Ovary (tissue), 7 donors: ENCODE measurements at regions not wholly inside any gene's neighbourhood (a gene's known extent, or its start where the extent isn't known, plus 50 kb on each side); places are given as distances from the start of the nearest gene placed in this dataset.

Source experiments
- DNase-seq, 5 donors: peaks; one replicate each; pipeline ENCODE4 v3.0.0-alpha.2; 2019 to 2020
- H3K27ac ChIP-seq, 2 donors: fragments of 200-600 bp; one replicate each; pipeline versions ENCODE4 v1.5.1 to v1.8.0; 2019 to 2022
- H3K27me3 ChIP-seq: fragments of 200-600 bp; one replicate; pipeline ENCODE4 v1.8.0; 2022
- H3K36me3 ChIP-seq: fragments of 200-600 bp; sonication (generic); one replicate; pipeline ENCODE4 v1.5.1; 2019
- H3K4me1 ChIP-seq: one replicate; pipeline ENCODE4 v1.8.1; 2013; ENCODE audit warnings: mild to moderate bottlenecking, moderate library complexity; ENCODE audit not compliant: insufficient read depth
- H3K4me3 ChIP-seq: fragments of 200-600 bp; sonication (generic); one replicate; pipeline ENCODE4 v1.5.1; 2017
- H3K9me3 ChIP-seq, 2 donors: fragments of 200-600 bp in 1 of 2; sonication (generic) in 1 of 2; one replicate each; pipeline versions ENCODE4 v1.5.1 to v1.8.1; 2013 to 2019; ENCODE audit warnings: mild to moderate bottlenecking in 1 of 2, moderate library complexity in 1 of 2
- EP300 ChIP-seq: sonication (generic); formaldehyde crosslinking; IDR thresholded peaks from one replicate; pipeline ENCODE4 v1.6.1; 2017; ENCODE audit warnings: antibody characterized with exemption
- POLR2A ChIP-seq: fragments of 450-650 bp; IDR thresholded peaks from one replicate; pipeline ENCODE4 v1.6.1; 2017; ENCODE audit warnings: antibody characterized with exemption, mild to moderate bottlenecking, moderate library complexity
- WGBS, 3 donors: extraction: QIAGEN DNeasy Blood & Tissue Kit in 1 of 3; methylation state at CpG; one replicate each; pipeline versions ENCODE4 v1.1.5 to v1.1.7; 2013 to 2017; 5-methylcytosine and 5-hydroxymethylcytosine counted together
- intact Hi-C, 4 donors: fragments of 100-400 bp; cut with DNase I; formaldehyde crosslinking; loops; one replicate each; pipeline versions ENCODE4 v1.11.0 to v1.15.1; 2022 to 2023
- TF ChIP-seq, protein P1 (sequence below), 3 donors: fragments of 450-650 bp in 2 of 3; fragments of 200-600 bp in 1 of 3; IDR thresholded peaks; one replicate each; pipeline versions ENCODE4 v1.5.1 to v1.8.0; 2016 to 2022; ENCODE audit warnings: antibody characterized with exemption in 3 of 3, mild to moderate bottlenecking in 1 of 3
- donor health status: DM: no; HTN: no; CAD: no; lungs with moderate emphysema.
- donor health status: DM: no; HTN: no; CAD: no.
- donor health status: Bipolar disorder and iron deficiency.
- donor health status: DM: no; HTN: no; CAD: no.
- donor health status: DM: yes; HTN: yes; CAD: no.

DNA sequence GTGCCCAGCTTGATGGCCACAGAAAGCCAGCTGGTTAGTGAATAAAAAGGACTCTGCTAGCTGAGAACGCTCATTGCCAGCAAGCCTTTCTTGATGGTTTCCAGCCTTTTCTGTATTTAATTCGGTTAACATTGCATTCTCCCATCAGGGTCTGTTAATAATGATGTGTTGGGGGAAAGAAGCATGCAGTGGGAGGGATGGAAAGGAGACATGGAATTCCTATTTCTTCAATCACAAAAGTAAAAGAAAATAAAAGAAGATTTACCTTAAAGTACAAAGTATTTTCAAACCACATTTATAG, 141.9 kb upstream of the RBBP8 start:
- Histone ChIP-seq H3K27ac (no peak overlapping the region), H3K36me3 (no peaks in the 10 kb centered on the region), H3K27me3 (no peaks in the 10 kb centered on the region), H3K4me3 (no peak overlapping the region), H3K4me1 (no peaks in the 10 kb centered on the region), H3K9me3 (no peaks in the 10 kb centered on the region)
- DNase-seq: no peak
- TF ChIP-seq POLR2A (no peak), EP300 (no peak)
- TF ChIP-seq, protein P1, sequence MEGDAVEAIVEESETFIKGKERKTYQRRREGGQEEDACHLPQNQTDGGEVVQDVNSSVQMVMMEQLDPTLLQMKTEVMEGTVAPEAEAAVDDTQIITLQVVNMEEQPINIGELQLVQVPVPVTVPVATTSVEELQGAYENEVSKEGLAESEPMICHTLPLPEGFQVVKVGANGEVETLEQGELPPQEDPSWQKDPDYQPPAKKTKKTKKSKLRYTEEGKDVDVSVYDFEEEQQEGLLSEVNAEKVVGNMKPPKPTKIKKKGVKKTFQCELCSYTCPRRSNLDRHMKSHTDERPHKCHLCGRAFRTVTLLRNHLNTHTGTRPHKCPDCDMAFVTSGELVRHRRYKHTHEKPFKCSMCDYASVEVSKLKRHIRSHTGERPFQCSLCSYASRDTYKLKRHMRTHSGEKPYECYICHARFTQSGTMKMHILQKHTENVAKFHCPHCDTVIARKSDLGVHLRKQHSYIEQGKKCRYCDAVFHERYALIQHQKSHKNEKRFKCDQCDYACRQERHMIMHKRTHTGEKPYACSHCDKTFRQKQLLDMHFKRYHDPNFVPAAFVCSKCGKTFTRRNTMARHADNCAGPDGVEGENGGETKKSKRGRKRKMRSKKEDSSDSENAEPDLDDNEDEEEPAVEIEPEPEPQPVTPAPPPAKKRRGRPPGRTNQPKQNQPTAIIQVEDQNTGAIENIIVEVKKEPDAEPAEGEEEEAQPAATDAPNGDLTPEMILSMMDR (IDR thresholded peaks at IDR 0.05): no peak
- intact Hi-C loops: no loop called here
- 56 to 71% (median 68%) methylated on average over 2 of the region's 2 CpGs for WGBS, 3 donors

DNA sequence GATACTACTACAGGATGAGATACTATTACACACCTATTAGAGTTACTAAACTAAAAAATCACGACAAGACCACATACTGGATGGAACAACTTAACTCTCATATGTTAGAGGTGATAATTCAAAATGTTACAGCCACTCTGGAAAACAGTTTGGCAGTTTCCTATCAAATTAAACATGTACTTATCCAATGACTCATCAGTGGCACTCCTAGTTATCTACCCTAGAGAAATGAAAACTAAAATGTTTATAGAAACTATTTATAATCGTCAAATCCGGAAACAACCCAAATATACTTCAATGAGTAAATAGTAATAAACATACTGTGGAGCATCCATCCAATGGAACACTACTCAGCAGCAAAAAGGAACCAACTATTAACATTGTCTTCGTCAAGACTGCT, 137.0 kb upstream of the RBBP8 start:
- Histone ChIP-seq H3K27ac (no peak overlapping the region), H3K27me3 (no peaks in the 10 kb centered on the region), H3K9me3 (no peaks in the 10 kb centered on the region), H3K4me3 (no peak overlapping the region), H3K36me3 (no peaks in the 10 kb centered on the region), H3K4me1 (peaks cover 2% of the 10 kb centered on the region)
- TF ChIP-seq POLR2A (no peak), EP300 (no peak)
- TF ChIP-seq, protein P1 (IDR thresholded peaks at IDR 0.05): no peak
- 64 to 76% (median 76%) methylated on average over 4 of the region's 4 CpGs for WGBS, 3 donors
- no peak for DNase-seq
- intact Hi-C loops: loop anchor here in 1 of 4 donors (5.0 kb wide), 1 partner anchor 186 kb away; no protein-coding TSS in a partner anchor

DNA sequence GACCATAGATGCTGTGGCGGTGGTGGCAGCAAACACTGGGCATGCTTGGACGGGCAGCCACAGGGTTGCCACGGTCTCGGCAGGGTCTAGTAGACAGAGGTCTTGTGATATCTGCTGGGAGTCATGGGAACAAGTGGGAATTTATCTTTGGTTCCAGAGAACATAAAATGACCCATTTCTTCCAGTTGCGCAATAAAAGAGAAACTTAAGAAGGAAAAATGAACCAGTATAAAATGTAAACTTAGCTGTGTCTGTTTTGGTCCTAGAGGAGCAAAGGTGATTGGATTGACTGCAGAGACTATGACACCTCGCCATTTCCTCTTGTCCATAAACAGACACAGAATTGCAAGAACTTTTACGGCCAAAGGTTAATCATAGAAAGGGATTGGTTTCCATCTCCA, 132.6 kb upstream of the RBBP8 start:
- no peak for DNase-seq
- intact Hi-C loops: loop anchor here in 1 of 4 donors (10.0 kb wide), 1 partner anchor 184 kb away; no protein-coding TSS in a partner anchor
- H3K27me3 ChIP-seq: no peaks in the 10 kb centered on the region

DNA sequence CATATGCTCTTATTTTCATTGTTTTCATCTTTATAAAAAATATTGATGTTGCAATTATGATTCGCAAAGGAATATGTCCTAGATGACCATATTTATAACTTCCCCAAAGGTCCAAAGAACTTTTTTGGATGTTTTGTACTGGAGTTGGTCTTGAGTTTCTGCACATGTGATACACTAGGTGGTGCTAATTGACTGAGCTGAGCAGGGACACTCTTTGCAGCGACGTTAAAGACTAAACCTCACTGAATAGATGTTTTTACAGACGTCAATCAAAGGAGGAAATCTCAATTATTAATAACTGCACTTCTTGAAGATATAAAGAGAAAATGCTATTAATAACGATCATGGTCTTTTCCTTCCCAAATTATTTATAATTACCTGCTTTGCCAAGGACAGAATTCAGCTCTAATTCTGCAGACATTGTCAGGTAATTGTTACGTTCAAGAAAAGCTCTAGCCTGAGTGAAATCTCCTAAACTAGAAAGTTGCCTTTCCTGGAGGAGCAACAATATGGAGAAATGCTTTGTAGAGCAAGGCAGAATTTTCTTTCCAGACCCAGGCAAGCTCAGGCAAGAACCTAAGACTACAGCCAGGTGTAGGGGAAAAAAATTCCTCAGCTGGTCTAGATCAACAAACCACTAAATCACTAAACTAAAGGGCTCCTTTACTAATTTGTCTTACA, 119.3 kb upstream of the RBBP8 start:
- Histone ChIP-seq H3K4me3 (no peak overlapping the region), H3K4me1 (no peaks in the 10 kb centered on the region), H3K27ac (no peak overlapping the region), H3K27me3 (no peaks in the 10 kb centered on the region), H3K9me3 (no peaks in the 10 kb centered on the region), H3K36me3 (no peaks in the 10 kb centered on the region)
- 9 to 14% (median 12%) methylated on average over 6 of the region's 6 CpGs for WGBS, 3 donors
- no peak for TF ChIP-seq POLR2A
- no peak for TF ChIP-seq EP300
- TF ChIP-seq, protein P1 (IDR thresholded peaks at IDR 0.05): no peak
- intact Hi-C loops: no loop called here
- no peak for DNase-seq

More for the DNA sequence above, 132.6 kb upstream of the RBBP8 start:
- H3K4me1 ChIP-seq: peaks cover 2% of the 10 kb centered on the region
- H3K36me3 ChIP-seq: no peaks in the 10 kb centered on the region
- TF ChIP-seq, protein P1 (IDR thresholded peaks at IDR 0.05): no peak
- TF ChIP-seq EP300 (peak; percentile 19), POLR2A (no peak)
- 59 to 77% (median 71%) methylated on average over 7 of the region's 7 CpGs for WGBS, 3 donors
- H3K27ac ChIP-seq: no peak overlapping the region
- no peaks in the 10 kb centered on the region for H3K9me3 ChIP-seq
- no peak overlapping the region for H3K4me3 ChIP-seq
